IPS-18c (cell line): ENCODE measurements at regions not wholly inside any gene's neighbourhood (a gene's known extent, or its start where the extent isn't known, plus 50 kb on each side); places are given as distances from the start of the nearest gene placed in this dataset.

Source experiments
- H3K4me3 ChIP-seq: 2 replicates; pipeline ENCODE4 v1.7.0; 2013; ENCODE audit warnings: low read depth, mild to moderate bottlenecking, low read length, moderate library complexity; ENCODE audit not compliant: insufficient read depth
- H3K9me3 ChIP-seq: one replicate; pipeline ENCODE4 v1.6.1; 2013; ENCODE audit warnings: mild to moderate bottlenecking, low read length, moderate library complexity; ENCODE audit not compliant: control insufficient read depth, insufficient read depth

DNA sequence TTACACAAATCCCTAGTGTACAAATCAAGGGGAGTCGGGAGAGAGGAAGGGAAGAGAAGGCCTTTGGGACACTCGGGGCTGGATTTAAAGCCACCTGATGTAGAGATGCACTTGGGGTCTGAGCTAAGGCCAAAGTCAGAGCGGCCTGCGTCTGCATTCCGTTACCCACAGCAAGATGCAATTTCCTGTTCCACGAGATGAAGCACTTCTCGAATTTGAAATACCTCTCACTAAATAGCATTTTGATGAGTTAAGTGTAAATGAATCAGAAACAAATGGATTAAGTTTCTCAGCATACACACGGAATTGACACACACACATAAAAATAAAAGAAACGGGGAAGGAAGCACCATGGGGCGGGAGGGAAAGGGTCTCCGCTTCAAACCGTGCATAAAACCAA lies 386.0 kb downstream of the SOX9 start:
- H3K4me3 ChIP-seq: no peak overlapping the region
- no peaks in the 10 kb centered on the region for H3K9me3 ChIP-seq

GRCh38 chr17:72507370-72507769 lies 386.6 kb downstream of the SOX9 start:
- Histone ChIP-seq H3K9me3 (no peaks in the 10 kb centered on the region), H3K4me3 (no peak overlapping the region)

DNA sequence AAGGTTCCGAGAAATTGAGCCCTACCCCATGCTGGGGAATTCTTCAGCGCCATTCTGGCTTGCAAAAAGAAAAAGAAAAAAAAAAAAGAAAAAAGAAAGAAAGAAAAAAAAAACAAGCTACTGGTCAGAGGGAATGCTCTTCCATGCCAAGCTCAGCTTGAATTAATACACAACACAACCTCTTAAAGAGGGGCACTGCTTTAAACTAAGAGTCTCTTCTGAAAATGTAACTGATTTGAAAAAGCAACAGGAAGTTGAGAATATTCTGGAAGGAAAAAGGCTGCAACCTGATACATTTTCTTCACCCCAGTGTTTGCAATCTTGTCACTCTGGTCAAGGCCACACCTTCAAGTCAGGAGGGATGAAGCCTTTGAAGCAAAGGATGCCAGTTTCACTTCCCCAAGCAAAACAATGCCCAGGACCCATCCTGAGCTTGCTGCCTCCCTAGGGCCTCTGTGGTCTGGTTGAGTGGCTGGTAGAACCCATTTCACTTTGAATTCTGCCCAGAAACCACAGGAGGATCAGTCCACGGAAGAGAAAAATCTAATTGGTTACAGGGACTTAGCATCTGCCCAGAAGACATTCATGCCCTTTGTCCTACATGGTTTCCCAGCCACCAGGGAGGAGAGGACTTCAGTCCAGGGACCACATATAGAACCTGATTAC lies 389.7 kb downstream of the SOX9 start:
- Histone ChIP-seq H3K4me3 (no peak overlapping the region), H3K9me3 (no peaks in the 10 kb centered on the region)

DNA sequence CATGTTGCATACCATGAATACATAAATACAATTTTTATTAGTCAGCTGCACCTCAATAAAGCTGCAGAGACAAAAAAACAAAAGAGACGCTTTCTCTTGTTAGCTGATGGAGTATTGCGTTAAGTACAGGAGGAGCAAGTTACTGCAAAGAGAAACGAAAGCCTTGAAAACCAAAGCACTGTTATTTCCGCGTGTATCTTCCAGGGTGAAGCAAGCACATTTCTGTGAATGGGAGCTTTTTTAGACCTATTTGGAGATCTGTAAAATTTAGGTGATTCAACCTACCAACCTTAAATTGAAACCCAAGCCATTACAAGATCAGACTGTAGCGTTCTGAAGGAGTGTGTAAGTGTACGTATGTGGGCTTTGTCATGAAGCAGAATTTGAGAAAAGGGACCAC lies 390.4 kb downstream of the SOX9 start:
- Histone ChIP-seq H3K4me3 (no peak overlapping the region), H3K9me3 (no peaks in the 10 kb centered on the region)

- no peaks in the 10 kb centered on the region for H3K9me3 ChIP-seq
These were observed 391.1 kb downstream of the SOX9 start for GRCh38 chr17:72511874-72512273.

DNA sequence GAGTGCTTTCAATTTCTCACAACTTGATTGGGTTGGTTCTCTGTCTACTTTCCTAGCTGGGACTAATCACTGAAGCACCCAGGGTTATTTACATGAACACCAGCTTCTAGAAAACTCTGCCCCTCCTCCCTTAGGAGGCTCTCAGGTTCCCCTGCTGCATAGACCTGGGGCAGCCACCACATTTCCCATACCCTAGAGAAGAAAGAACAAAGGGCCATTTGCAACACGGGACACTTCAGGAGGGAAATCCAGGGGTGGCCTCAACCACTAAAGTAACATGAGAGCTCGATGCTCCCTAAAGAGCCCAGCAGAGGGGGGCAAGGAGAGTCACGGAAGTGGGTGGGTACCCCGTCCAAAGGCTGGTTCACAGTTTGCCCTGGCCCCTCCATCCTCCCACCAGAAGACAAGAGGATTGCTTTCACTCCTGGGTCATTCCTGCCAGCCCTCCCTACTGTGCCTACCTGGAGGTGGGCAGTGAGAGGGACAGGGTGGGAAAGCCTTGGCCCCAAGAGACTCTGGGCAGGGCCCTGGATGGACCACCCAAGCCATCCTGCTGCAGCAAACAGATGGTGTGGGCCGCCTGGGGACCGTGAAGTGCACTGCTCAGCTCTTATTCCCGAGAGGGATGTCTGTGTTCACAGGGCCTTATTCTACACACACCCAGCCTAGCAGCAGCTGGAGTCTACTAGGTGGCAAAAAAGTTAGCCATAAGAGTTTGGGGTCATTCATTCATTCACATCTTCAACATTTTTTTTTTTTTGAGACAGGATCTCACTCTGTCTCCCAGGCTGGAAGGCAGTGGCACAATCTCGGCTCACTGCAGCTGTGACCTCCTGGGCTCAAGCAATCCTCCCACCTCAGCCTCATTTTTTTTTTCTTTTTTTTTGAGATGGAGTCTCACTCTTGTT lies 392.1 kb downstream of the SOX9 start:
- H3K4me3 ChIP-seq: no peak overlapping the region
- H3K9me3 ChIP-seq: no peaks in the 10 kb centered on the region

More at GRCh38 chr17:72511874-72512273, 391.1 kb downstream of the SOX9 start:
- H3K4me3 ChIP-seq: no peak overlapping the region

- no peaks in the 10 kb centered on the region for H3K9me3 ChIP-seq
- no peak overlapping the region for H3K4me3 ChIP-seq
These were observed 393.6 kb downstream of the SOX9 start for GRCh38 chr17:72514321-72514861.

DNA sequence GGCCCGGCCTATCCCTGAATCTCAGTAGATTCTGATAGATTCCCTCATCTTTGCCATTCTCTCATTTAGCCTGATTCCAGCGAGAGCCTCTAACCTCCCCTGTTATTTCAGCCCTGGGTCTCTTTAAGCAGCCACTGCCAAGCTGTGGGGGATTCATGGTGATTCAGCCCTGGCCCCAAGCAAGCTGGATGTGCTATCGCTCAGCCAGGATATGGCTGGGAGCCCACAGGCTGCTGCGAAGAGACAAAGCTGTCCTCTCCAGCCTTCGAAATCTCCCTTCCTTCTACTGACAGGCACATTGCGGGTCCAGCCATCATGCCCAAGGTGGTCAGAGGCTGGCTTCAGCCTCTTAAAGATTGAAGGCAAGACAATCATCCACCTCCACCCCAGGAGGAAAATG lies 394.1 kb downstream of the SOX9 start:
- Histone ChIP-seq H3K4me3 (no peak overlapping the region), H3K9me3 (no peaks in the 10 kb centered on the region)

DNA sequence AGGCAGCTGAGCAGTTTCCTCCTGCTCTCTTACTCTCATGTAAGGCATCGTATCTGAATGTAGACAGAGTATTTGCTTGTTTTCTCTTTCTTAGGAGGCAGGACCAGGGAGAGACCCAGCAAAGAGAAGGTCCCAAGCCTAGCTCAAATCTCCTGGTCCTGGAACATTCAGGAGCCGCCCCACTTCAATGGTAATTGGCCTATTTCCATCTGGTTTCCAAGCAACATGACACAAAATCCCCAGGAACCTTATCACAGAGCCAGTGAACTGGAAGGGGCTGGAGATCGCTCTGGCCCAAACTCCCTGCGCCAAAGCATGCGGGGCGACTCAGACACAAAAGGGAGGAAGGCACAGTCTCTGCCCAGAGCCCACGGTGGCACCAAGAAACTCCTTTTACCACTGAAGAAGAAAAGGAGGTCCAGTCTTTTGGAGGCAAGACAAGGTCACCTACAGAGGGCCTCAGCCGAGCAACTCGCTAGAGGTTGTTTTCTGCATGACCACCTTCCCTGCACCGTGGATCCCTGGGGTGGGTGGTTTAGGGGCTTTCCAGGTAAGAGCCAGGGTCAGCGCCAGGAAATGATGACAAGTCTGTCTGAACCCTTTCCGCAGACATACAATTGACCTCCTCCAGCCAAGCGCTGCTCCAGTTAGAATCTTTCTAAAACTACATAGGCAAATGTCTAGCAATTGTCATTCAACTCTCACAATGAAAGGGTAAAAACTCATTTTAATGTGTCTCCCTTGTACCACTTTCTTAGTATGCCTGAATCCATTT lies 394.7 kb downstream of the SOX9 start:
- no peaks in the 10 kb centered on the region for H3K9me3 ChIP-seq
- no peak overlapping the region for H3K4me3 ChIP-seq

GRCh38 chr17:72516772-72517399 lies 396.1 kb downstream of the SOX9 start:
- H3K4me3 ChIP-seq: no peak overlapping the region
- H3K9me3 ChIP-seq: no peaks in the 10 kb centered on the region

DNA sequence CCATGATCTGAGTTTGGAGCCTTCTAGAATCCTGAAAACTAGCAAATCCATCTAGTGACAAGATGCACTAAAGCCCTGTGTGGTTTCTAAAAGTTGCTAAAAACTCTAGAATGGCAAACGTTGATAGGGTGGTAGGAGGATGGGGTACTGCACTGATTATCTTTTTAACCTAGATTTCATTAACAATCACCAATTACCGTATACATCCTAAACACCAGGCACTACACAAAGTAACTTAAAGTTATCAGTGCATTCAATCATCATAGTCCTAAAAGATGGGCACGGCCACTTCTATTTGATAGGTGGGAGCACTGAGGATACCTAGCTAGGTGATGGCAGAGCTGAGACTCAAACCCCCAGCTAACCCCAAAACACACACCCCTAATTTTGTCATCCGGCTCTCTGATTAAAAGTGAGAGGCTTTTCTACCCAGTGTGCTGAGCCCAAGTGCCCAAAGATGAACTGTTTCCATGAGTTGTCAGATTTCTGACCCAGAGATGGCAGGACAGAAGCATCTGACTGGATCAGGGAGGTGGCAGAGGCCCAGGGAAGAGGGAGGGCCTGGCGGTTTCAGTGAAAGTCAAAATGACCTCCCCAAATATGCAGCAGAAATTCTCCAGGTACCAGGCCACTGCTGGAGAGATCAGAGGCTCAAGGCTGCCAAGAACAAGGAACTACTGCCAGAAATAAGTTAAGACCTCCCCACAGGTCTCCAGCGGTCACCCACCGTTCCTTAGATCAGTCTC lies 396.8 kb downstream of the SOX9 start:
- Histone ChIP-seq H3K9me3 (no peaks in the 10 kb centered on the region), H3K4me3 (no peak overlapping the region)

DNA sequence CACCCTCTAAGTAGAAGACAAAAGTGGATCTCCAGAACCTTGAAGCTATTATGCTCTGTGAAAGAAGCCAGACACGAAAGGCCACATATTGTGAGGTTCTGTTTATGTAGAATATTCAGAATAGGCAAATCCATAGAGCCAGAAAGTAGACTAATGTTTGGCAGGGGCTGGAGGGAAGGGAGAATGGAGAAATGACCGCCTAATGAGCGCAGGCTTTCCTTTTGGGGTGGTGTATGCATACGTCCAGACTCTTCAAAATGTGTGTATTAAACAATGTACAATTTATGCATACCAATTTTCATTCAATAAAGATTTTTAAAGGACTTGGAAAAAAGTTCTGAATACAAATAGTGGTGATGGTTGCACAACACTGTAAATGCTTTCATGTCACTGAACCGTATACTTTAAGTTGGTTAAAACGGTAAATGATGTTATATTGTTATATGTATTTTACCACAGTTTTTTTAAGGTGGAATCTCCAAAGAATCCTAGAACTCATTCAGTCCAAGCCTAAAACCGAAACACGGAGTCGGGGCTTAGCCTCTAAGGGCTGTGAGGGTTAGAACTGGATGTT lies 397.4 kb downstream of the SOX9 start:
- no peak overlapping the region for H3K4me3 ChIP-seq

DNA sequence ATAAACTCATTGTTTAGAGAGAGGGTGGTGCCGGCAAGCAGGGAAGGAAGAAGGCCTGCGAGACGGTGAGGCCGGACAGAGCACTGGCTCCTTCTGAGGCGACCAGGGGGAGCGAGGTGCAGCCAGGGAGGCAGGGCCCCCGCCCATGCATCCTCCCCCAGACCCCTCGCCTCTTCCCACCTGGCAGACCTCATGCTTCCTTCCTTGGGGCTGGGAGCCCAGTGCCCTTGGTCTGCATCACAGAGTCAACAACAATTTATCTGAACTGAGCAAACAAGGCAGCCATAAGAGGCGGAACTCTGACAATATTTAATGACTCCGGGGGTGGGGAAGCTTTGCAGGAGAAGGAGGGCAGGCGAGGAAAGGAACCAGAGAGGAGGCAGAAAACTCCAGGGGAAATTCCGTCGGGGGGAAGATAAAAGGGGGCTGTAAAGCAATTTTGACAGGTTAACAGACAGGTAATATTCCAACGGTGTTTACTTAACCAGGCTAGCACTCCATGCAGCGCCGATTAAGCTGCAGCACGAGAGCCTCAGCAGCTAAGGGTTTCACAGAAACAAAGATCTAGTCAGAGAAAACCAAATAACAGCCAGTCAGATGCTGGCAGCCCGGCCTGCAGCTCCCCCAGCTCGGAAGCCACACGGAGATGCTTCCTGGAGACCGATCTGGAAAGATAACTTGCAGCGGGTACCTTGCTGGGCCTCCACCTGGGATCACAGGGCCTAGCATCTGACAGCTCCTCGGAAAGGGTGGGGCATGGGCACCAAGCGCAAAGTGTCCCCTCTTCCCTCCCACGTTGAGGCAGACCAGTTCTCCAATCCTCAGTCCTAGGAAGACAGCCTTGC lies 398.2 kb downstream of the SOX9 start:
- Histone ChIP-seq H3K9me3 (no peaks in the 10 kb centered on the region), H3K4me3 (no peak overlapping the region)

More for the DNA sequence above, 397.4 kb downstream of the SOX9 start:
- H3K9me3 ChIP-seq: no peaks in the 10 kb centered on the region

DNA sequence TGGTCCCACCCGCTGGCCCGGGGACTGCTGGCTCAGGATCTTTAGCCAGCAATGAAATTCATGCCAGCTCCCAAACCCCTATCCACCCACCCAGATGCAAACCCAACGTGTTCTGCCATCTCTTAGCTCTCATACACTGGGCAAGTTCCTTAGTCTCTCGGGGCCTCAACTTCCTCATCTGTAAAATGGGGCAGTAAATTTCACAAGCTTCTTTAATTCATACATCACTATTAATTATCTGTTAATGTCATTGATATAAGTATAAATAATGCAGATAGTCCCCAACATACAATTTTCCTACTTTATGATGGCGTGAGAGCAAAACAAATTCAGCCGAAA lies 398.7 kb downstream of the SOX9 start:
- no peak overlapping the region for H3K4me3 ChIP-seq

DNA sequence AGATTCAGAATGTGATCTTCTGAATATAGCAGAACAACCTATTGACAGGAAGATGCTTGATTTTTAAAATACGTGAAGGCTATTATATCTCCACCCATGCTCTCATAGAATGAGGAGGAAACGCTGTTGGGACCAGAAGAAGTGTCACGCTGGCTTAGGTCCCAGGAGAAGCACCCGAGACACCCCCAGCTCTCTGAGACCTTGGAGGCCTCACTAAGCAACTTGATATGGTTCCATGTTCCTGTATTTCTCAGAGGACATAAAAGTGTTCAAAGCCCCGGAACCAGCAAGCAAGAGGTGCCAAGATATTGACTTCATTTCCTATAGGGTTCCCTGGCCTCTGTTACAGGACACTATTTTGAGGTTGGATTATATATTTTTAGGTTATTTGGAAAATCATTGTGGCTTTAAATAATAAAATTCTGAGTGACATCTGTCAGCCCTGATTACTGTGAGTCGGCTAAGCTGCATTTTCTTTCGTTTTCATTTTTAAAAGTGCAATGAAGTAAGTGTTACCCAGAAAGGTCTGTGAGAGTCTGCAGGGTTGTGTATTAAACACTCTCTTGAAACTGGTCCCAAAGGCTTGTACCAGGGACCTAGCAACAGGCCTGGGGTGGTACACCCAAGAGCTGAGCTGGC lies 400.0 kb downstream of the SOX9 start:
- Histone ChIP-seq H3K9me3 (no peaks in the 10 kb centered on the region), H3K4me3 (no peak overlapping the region)

More for the DNA sequence above, 398.7 kb downstream of the SOX9 start:
- H3K9me3 ChIP-seq: no peaks in the 10 kb centered on the region
